Peyer's patch (tissue), 4 donors: ENCODE measurements at regions not wholly inside any gene's neighbourhood (a gene's known extent, or its start where the extent isn't known, plus 50 kb on each side); places are given as distances from the start of the nearest gene placed in this dataset.

Experiments
- CTCF ChIP-seq, 6 experiments: fragments of 450-650 bp in 4 of 6; fragments of 200-600 bp in 2 of 6; sonication (generic) in 1 of 6; IDR thresholded peaks; one replicate each; pipeline ENCODE4 v1.5.1; 2017 to 2019; ENCODE audit warnings: antibody characterized with exemption in 6 of 6, mild to moderate bottlenecking in 3 of 6, moderate library complexity in 1 of 6
- POLR2A ChIP-seq, 2 donors: fragments of 450-650 bp; IDR thresholded peaks; one replicate each; pipeline ENCODE4 v1.5.1; 2017; ENCODE audit warnings: antibody characterized with exemption in 2 of 2, mild to moderate bottlenecking in 2 of 2, moderate library complexity in 2 of 2

GRCh38 chr6:169977434-169978265 is 226.2 kb downstream of the ERMARD start:
- no peak for TF ChIP-seq CTCF (IDR thresholded peaks at IDR 0.05)
- TF ChIP-seq POLR2A (IDR thresholded peaks at IDR 0.05), result no peak
